ENCODE measurements at regions not wholly inside any gene's neighbourhood (a gene's known extent, or its start where the extent isn't known, plus 50 kb on each side); places are given as distances from the start of the nearest gene placed in this dataset.
"Not testable (repeated sequence)": the region's sequence is repeated elsewhere in the genome, so short reads cannot be mapped to it uniquely, and the experiment has no call there.

- DNase-seq: no peak
Observed at GRCh38 chr12:25883026-25883916, 75.2 kb upstream of the RASSF8 start.

- no peak for DNase-seq
Observed at GRCh38 chr12:25884024-25884919, 74.2 kb upstream of the RASSF8 start.

- no peak for DNase-seq
Observed at GRCh38 chr12:25884920-25885234, 73.6 kb upstream of the RASSF8 start.

GRCh38 chr12:25886396-25886795 lies 72.1 kb upstream of the RASSF8 start:
- DNase-seq: no peak

GRCh38 chr12:25887367-25887766 lies 71.1 kb upstream of the RASSF8 start:
- DNase-seq: no peak

GRCh38 chr12:25889185-25889584 lies 69.3 kb upstream of the RASSF8 start:
- no peak for DNase-seq

GRCh38 chr12:25891095-25891494 lies 67.4 kb upstream of the RASSF8 start:
- DNase-seq: not testable (repeated sequence)

GRCh38 chr12:25894759-25895158 lies 63.7 kb upstream of the RASSF8 start:
- no peak for DNase-seq

GRCh38 chr12:25896981-25897380 lies 61.5 kb upstream of the RASSF8 start:
- DNase-seq: no peak

- DNase-seq: no peak
Observed at GRCh38 chr12:25903603-25904245, 54.8 kb upstream of the RASSF8 start.

- no peak for DNase-seq
Observed at GRCh38 chr12:25904442-25904841, 54.0 kb upstream of the RASSF8 start.

GRCh38 chr12:25906651-25907340 lies 51.7 kb upstream of the RASSF8 start:
- no peak for DNase-seq

All from activated CD4-positive, alpha-beta T cell treated with anti-CD3 and anti-CD28 coated beads for 48 hours (primary cell).